Smooth muscle cell (in vitro differentiated cells): ENCODE measurements at regions not wholly inside any gene's neighbourhood (a gene's known extent, or its start where the extent isn't known, plus 50 kb on each side); places are given as distances from the start of the nearest gene placed in this dataset.

ENCODE experiments used
- DNase-seq: peaks from one replicate; lab custom pipeline; 2025; ENCODE audit not compliant: unreplicated experiment; lab: John Stamatoyannopoulos, UW
- H2AFZ ChIP-seq: fragments of 200-600 bp; sonication (generic); 2 replicates; pipeline ENCODE4 v1.6.0; 2016; ENCODE audit warnings: antibody characterized with exemption, low read depth, mild to moderate bottlenecking
- H3F3A ChIP-seq: fragments of 200-600 bp; sonication (generic); 2 replicates; pipeline ENCODE4 v1.6.0; 2017; ENCODE audit warnings: antibody characterized with exemption, low read depth
- H3K27ac ChIP-seq: fragments of 200-600 bp; sonication (generic); 2 replicates; pipeline ENCODE4 v1.5.1; 2016; ENCODE audit warnings: low read depth, mild to moderate bottlenecking
- H3K27me3 ChIP-seq: fragments of 200-600 bp; sonication (generic); 2 replicates; pipeline ENCODE4 v1.6.1; 2016; ENCODE audit warnings: low read depth, mild to moderate bottlenecking
- H3K36me3 ChIP-seq: fragments of 200-600 bp; sonication (generic); 2 replicates; pipeline ENCODE4 v1.5.1; 2016; ENCODE audit warnings: low read depth
- H3K4me1 ChIP-seq: fragments of 200-600 bp; sonication (generic); 2 replicates; pipeline ENCODE4 v1.5.1; 2016; ENCODE audit warnings: low read depth
- H3K4me2 ChIP-seq: fragments of 200-600 bp; sonication (generic); 2 replicates; pipeline ENCODE4 v1.6.0; 2016; ENCODE audit warnings: mild to moderate bottlenecking
- H3K4me3 ChIP-seq: fragments of 200-600 bp; sonication (generic); 2 replicates; pipeline ENCODE4 v1.5.1; 2016; ENCODE audit warnings: mild to moderate bottlenecking
- H3K79me2 ChIP-seq: fragments of 200-600 bp; sonication (generic); 2 replicates; pipeline ENCODE4 v1.6.0; 2016; ENCODE audit warnings: low read depth, mild to moderate bottlenecking
- H3K9ac ChIP-seq: fragments of 200-600 bp; sonication (generic); 2 replicates; pipeline ENCODE4 v1.6.0; 2016; ENCODE audit warnings: low read depth
- H3K9me3 ChIP-seq: fragments of 200-600 bp; sonication (generic); replicated peaks from 2 replicates; pipeline ENCODE4 v1.5.1; 2016; ENCODE audit warnings: low read depth
- H4K20me1 ChIP-seq: fragments of 200-600 bp; sonication (generic); 2 replicates; pipeline ENCODE4 v1.6.0; 2016; ENCODE audit warnings: low read depth
- WGBS: methylation state at CpG from one replicate; pipeline ENCODE4 v1.1.7; 2016; ENCODE audit warnings: low lambda C conversion rate; 5-methylcytosine and 5-hydroxymethylcytosine counted together
- TF ChIP-seq, protein P1 (sequence below): fragments of 200-600 bp; sonication (generic); IDR thresholded peaks from 2 replicates; pipeline ENCODE4 v1.5.1; 2017; ENCODE audit warnings: borderline replicate concordance, mild to moderate bottlenecking, antibody characterized with exemption; ENCODE audit not compliant: insufficient read depth, poor library complexity, severe bottlenecking

- TF ChIP-seq, protein P1, sequence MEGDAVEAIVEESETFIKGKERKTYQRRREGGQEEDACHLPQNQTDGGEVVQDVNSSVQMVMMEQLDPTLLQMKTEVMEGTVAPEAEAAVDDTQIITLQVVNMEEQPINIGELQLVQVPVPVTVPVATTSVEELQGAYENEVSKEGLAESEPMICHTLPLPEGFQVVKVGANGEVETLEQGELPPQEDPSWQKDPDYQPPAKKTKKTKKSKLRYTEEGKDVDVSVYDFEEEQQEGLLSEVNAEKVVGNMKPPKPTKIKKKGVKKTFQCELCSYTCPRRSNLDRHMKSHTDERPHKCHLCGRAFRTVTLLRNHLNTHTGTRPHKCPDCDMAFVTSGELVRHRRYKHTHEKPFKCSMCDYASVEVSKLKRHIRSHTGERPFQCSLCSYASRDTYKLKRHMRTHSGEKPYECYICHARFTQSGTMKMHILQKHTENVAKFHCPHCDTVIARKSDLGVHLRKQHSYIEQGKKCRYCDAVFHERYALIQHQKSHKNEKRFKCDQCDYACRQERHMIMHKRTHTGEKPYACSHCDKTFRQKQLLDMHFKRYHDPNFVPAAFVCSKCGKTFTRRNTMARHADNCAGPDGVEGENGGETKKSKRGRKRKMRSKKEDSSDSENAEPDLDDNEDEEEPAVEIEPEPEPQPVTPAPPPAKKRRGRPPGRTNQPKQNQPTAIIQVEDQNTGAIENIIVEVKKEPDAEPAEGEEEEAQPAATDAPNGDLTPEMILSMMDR: no peak
- H3K4me1 ChIP-seq: peaks cover 5% of the 10 kb centered on the region
- 71% methylated on average over 12 of the region's 12 CpGs for WGBS
- H3K27ac ChIP-seq: no peak overlapping the region
- H3K4me2 ChIP-seq: no peak overlapping the region
- no peak overlapping the region for H3K4me3 ChIP-seq
- no peaks in the 10 kb centered on the region for H3K79me2 ChIP-seq
- no peak for DNase-seq
- H3K27me3 ChIP-seq: no peaks in the 10 kb centered on the region
- H3K9ac ChIP-seq: no peak overlapping the region
- H3F3A ChIP-seq: peaks cover 6% of the 10 kb centered on the region
- no peak overlapping the region for H2AFZ ChIP-seq
- H3K9me3 ChIP-seq: no peaks in the 10 kb centered on the region
- no peaks in the 10 kb centered on the region for H4K20me1 ChIP-seq
- H3K36me3 ChIP-seq: no peaks in the 10 kb centered on the region
Observed at GRCh38 chr12:114240288-114240687, 165.7 kb downstream of the TBX5 start.

GRCh38 chr12:114238808-114239207 is 167.1 kb downstream of the TBX5 start:
- DNase-seq: no peak
- H3F3A ChIP-seq: peaks cover 6% of the 10 kb centered on the region
- H3K9ac ChIP-seq: no peak overlapping the region
- no peaks in the 10 kb centered on the region for H3K9me3 ChIP-seq
- H4K20me1 ChIP-seq: no peaks in the 10 kb centered on the region
- peak overlapping the region; percentile 1 for H3K4me2 ChIP-seq
- no peak overlapping the region for H2AFZ ChIP-seq
- 10% methylated on average over 5 of the region's 5 CpGs for WGBS
- no peaks in the 10 kb centered on the region for H3K27me3 ChIP-seq
- no peaks in the 10 kb centered on the region for H3K79me2 ChIP-seq
- H3K36me3 ChIP-seq: no peaks in the 10 kb centered on the region
- no peak overlapping the region for H3K27ac ChIP-seq
- H3K4me3 ChIP-seq: no peak overlapping the region
- TF ChIP-seq, protein P1: no peak
- H3K4me1 ChIP-seq: peaks cover 5% of the 10 kb centered on the region

DNA sequence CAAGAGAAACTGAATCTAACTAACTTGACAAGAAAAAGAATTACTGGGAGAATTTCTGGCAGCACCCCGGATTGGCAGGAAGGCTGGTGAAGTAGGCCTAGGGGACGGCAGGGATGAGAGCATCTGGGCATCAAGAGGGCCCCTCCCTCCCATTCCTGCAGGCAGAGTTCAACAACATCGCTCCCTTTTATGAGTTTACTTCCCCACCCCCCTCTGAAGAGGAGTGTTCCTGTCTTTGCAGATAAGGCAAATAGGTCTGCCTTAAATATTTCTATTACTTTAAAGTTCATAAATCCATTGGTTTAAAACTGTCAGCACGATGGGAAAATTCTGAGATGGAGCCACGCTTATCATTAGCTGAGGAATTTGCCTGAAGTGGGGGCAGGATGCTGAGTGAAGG is 168.7 kb downstream of the TBX5 start:
- TF ChIP-seq, protein P1: no peak
- Histone ChIP-seq H4K20me1 (no peaks in the 10 kb centered on the region), H3K4me1 (peaks cover 5% of the 10 kb centered on the region), H3K4me2 (no peak overlapping the region), H2AFZ (no peak overlapping the region), H3K27me3 (no peaks in the 10 kb centered on the region), H3K9me3 (no peaks in the 10 kb centered on the region), H3K4me3 (no peak overlapping the region), H3K79me2 (no peaks in the 10 kb centered on the region), H3K9ac (no peak overlapping the region), H3K27ac (no peak overlapping the region), H3K36me3 (no peaks in the 10 kb centered on the region), H3F3A (peaks cover 6% of the 10 kb centered on the region)
- no peak for DNase-seq
- 39% methylated on average over 5 of the region's 5 CpGs for WGBS

DNA sequence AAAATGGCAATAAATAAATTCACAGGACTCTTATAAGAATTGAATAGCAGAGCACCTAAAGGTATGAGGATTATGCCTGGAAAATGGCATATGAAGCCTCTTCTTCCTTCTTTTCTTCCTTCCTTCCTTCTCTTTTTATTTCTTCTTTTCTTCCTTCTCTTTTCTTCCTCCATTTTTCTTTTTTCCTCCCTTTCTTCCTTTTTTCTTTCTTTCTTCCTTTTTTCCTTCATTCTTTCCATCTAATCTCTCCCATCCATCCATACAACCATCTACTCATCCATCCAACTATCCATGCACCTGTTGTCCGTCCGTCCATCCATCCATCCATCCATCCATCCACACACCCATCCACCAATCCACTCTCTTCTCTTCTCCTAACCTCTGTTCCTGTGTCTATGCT is 173.8 kb downstream of the TBX5 start:
- no peaks in the 10 kb centered on the region for H3K27me3 ChIP-seq
- DNase-seq: no peak
- no peak overlapping the region for H3K4me3 ChIP-seq
- no peak overlapping the region for H3K9ac ChIP-seq
- WGBS: 98% methylated on average over 2 of the region's 2 CpGs
- H4K20me1 ChIP-seq: no peaks in the 10 kb centered on the region
- H3K27ac ChIP-seq: no peak overlapping the region
- H3K4me1 ChIP-seq: no peaks in the 10 kb centered on the region
- H3K4me2 ChIP-seq: no peak overlapping the region
- H3F3A ChIP-seq: no peaks in the 10 kb centered on the region
- H3K9me3 ChIP-seq: no peaks in the 10 kb centered on the region
- no peaks in the 10 kb centered on the region for H3K36me3 ChIP-seq
- TF ChIP-seq, protein P1: no peak
- H3K79me2 ChIP-seq: no peaks in the 10 kb centered on the region
- no peak overlapping the region for H2AFZ ChIP-seq
